Brain pericyte (primary cell): ENCODE measurements at regions not wholly inside any gene's neighbourhood (a gene's known extent, or its start where the extent isn't known, plus 50 kb on each side); places are given as distances from the start of the nearest gene placed in this dataset.

ENCODE experiments used
- DNase-seq: peaks from one replicate; pipeline ENCODE4 v3.0.0-alpha.2; 2012; ENCODE audit warnings: low read depth, low spot score

DNA sequence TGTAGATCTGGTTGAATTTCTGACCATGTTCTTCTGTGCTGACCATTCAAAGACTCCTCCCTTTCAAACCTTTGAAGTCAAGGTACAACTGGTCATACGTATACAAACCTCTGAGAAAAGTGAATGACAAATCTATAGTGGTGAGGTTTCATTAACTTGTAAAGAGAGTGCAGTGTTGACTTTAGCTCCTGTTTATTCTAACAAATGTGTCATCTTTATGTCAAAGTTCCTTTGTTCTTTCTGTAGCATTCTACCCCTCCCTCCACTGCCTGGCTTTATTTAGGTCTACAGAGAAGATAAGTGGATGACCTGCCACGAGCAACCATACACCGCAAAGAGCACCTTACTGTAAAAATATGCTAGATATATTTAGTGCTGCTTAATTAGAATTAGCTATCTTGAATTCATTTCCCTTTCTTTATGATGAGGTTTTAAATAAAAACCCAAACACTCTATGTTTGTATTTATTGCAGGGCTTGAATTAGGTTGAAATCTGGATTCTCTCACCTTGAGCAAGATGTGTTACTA is 520.0 kb upstream of the CDH11 start:
- no peak for DNase-seq

DNA sequence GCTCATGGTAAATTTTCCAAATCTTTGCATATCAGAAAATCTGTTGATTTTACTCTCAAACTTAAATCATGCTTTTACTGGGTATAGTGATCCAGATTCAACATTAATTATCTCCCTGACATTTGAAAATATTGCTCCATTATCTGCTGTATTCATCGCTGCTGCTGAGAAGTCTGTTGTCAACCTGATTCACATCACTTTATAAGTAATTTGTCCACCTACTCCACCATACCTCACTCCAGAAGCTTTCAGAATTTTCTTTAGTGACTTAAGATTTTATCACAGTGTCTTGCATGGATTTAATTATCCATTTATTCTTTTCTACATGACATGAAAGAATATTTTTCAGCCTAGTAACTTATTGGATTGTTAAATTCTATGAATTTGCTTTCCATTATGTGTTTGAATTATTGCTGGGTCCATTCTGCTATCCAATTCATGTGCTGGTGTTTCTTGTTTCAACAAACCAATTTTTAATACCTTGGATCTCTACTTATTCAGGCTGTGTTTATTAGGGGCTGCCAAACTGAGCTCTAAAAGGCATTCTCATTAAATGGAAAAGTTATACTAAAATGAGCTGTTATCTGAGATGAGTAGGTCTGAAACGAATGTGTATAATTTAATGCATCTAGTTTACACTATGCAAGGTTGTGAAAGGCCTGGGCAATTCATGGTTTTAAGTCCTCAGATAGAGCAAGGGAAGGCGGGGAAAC is 519.3 kb upstream of the CDH11 start:
- DNase-seq: no peak

DNA sequence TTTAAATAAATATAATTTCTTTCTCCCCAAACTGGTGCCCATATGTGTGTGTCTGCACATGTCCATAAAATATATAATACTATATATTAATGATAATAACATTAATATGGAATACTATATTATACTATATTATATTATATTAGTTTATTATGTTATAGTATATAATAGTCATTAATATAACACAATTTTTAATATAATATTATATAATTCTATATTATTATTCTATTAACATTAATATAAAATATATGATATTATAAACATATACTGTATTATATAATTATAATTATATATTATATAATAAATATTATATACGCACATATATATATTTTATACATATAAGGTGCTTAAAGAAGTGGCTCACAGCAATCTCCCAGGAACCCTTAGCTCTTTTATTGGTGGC is 513.0 kb upstream of the CDH11 start:
- no peak for DNase-seq

- no peak for DNase-seq
Observed at GRCh38 chr16:65634291-65634690, 512.4 kb upstream of the CDH11 start.

DNA sequence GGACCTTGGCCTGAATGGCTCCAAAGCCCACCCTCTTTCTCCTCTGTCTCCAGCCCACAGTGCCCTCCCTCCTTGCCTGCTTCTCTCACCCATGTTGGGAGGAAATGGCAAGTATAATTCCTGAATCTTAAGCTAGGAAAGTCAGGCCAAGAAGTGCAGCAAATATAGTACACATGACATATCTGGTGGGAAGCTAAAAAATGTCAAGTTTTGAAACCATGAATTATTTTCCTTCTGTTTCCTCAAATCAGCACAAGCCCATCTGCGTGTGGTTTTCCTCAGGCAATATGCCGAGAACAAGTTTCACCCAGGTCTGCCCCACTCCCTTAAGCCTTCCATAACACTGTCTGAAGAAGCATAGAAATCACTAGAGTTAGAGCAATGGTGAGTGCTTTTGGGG is 502.8 kb upstream of the CDH11 start:
- no peak for DNase-seq

GRCh38 chr16:65624229-65624628 is 502.4 kb upstream of the CDH11 start:
- DNase-seq: no peak

- no peak for DNase-seq
Observed at GRCh38 chr16:65622871-65623270, 501.0 kb upstream of the CDH11 start.

- no peak for DNase-seq
Observed at GRCh38 chr16:65622151-65622550, 500.3 kb upstream of the CDH11 start.

- no peak for DNase-seq
Observed at GRCh38 chr16:65621640-65622039, 499.8 kb upstream of the CDH11 start.

DNA sequence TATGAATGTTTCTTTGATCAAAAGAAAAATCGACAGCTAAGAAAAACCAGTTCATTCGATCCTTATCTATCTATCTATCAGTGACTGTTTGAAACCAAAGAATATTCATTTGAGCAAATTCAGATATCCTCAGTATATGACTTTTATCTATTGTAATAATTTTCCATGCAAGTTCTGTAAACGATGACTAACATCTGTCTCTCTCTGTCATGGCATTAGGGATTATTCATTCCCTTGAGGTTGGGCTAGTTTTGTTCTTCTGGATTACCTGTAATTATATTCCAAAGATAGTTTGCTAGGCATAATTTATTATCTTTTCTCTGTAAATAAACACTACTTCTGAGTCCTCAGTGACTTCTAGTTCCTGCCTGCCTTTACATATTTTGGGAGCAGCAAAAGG is 497.7 kb upstream of the CDH11 start:
- DNase-seq: no peak

DNA sequence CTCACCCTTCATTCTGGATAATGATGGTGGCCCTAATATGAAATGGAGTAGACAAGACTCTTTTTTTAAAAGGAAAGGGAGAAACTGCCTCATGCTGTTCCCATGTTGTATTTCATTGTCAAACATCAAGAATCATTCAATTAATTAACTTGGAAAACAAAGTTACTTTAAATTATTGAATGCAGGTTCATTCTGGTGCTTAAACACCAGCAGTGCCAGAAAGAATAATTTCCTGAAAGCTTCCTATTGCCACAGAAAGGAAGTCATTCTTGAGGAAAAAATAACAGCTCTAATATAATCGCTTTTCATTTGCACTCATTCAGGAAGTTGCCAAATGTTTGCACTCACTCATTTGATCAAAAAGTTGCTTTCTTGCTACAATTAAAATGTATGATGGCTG is 497.1 kb upstream of the CDH11 start:
- no peak for DNase-seq

GRCh38 chr16:65618333-65618732 is 496.5 kb upstream of the CDH11 start:
- DNase-seq: no peak

GRCh38 chr16:65617421-65617820 is 495.6 kb upstream of the CDH11 start:
- no peak for DNase-seq

- DNase-seq: no peak
Observed at GRCh38 chr16:65608455-65608854, 486.6 kb upstream of the CDH11 start.

DNA sequence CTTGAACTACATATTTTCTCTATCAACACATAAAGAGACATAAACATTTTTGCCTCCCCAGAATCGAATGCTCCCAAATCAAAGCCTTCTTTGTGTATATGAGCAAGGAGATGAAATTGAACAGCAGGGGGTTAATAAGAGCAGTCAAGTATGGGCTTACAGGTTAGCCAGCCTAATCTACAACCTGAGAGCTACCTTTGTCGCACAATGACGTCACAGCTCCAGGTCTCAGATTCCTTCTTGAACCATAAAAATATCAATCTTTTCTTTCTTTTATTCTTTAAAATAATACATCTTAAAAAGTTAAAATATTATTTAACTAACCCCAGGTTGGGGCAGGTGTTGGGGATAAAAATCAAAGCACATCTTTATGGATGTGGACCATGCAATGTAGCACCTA is 482.9 kb upstream of the CDH11 start:
- no peak for DNase-seq

DNA sequence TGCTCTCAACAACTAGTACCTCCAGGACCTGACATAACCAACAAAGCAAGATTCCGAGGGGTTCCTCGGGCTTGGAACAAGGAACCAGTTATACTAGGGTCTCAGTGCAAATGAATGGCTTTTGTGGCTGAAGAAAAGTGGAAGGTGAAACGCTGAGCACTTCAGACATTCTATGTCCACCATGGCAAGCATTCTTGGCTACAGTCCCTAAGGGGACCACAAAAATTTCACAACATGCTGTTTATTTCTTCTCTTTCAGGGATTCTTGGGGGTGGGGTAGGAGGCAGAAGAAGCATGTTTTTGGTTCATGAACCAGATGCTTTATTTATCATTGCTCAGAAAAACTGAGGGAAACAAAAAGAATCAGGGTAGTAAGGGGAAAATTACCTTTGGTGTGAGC is 479.9 kb upstream of the CDH11 start:
- DNase-seq: no peak

GRCh38 chr16:65600629-65601028 is 478.8 kb upstream of the CDH11 start:
- DNase-seq: no peak

DNA sequence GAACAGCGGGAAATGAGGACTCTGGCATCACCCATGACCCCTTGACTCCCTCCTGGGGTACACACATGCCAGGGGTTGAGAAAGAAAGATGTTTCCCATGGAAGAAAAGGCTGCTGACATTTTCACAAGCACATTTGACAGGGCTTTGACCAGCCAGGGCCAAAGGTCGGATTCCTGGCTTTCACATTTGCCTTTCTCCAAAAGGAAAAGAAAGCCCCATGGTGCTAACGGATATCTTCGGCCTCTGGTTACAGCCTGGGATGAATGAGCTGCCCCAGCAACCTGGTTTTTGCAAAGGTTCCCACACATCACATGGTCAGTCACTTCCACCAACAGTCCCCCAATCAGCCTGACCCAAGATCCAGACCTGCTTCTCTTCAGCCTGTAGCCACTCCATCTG is 478.2 kb upstream of the CDH11 start:
- peak; percentile 29 for DNase-seq

- DNase-seq: no peak
Observed at GRCh38 chr16:65598621-65599020, 476.8 kb upstream of the CDH11 start.

DNA sequence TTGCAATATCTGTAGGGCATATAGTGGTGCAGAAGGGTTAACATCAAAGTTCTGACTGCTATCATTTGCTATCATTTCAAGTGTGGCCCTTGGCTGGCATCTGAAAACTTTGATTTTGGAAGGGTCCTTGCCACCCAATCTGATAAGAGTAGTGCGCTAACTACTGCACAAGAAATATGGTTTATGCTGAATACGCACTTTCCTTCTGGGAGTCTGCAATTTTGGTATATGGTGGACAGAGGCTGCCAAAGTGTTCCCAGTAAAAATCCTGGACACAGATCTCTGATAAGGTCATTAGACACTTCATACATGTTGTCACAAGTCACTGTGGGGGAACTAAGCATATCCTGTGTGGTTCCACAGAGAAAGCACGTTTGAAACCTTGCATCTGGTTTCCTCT is 461.6 kb upstream of the CDH11 start:
- DNase-seq: no peak

DNA sequence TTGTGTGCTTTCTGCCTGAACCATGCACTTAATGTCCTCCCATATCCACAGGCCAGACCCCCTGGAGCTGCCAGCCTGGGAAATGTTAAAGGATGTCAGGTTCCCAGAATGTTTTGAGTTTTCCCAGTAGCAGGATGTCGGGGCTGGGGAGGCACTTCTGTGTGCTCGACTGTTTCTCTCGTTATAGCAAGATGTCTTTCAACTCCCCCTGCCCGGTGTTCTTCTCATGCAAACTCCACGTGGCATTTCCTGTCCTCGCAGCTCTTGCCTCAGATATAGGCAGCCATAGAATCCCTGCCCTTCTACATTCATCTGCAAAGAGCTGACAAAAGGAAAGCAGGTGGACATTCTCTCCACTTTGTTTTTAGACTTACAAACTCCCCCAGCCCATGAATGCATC is 457.2 kb upstream of the CDH11 start:
- DNase-seq: peak; percentile 33

- no peak for DNase-seq
Observed at GRCh38 chr16:65576631-65577030, 454.8 kb upstream of the CDH11 start.

DNA sequence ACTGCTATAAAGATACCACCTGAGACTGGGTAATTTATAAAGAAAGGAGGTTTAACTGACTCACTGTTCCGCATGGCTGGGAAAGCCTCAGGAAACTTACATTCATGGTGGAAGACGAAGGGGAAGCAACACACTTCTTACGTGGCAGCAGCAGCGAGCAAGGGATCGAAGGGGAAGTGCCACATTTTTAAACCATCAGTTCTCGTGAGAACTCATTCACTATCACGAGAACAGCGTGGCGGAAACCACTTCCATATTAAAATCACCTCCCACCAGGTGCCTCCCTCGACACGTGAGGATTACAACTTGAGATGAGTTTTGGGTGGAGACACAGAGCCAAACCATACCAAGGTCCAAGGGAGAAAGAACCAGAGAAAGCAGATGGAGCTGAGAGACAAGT is 454.3 kb upstream of the CDH11 start:
- DNase-seq: no peak
